H9 (cell line): ENCODE measurements at regions not wholly inside any gene's neighbourhood (a gene's known extent, or its start where the extent isn't known, plus 50 kb on each side); places are given as distances from the start of the nearest gene placed in this dataset.

Experiments used
- DNase-seq: peaks from one replicate; pipeline ENCODE4 v3.0.0-alpha.2; 2017
- H2AFZ ChIP-seq: one replicate; pipeline ENCODE4 v1.6.1; 2013; ENCODE audit warnings: mild to moderate bottlenecking, low read length, control low read depth, moderate library complexity
- H2AK5ac ChIP-seq: 2 replicates; pipeline ENCODE4 v1.6.1; 2013; ENCODE audit warnings: low read length, control low read depth, mixed read lengths; ENCODE audit not compliant: insufficient read length
- H2BK120ac ChIP-seq: one replicate; pipeline ENCODE4 v1.6.1; 2013; ENCODE audit warnings: low read depth, mild to moderate bottlenecking, low read length, control low read depth, inconsistent platforms; ENCODE audit not compliant: poor library complexity, severe bottlenecking
- H2BK12ac ChIP-seq: 2 replicates; pipeline ENCODE4 v1.6.1; 2013; ENCODE audit warnings: low read length, control low read depth, mixed read lengths, low read depth; ENCODE audit not compliant: insufficient read length
- H2BK15ac ChIP-seq: 2 replicates; pipeline ENCODE4 v1.6.1; 2013; ENCODE audit warnings: low read depth, low read length, control low read depth
- H2BK20ac ChIP-seq: one replicate; pipeline ENCODE4 v1.6.1; 2013; ENCODE audit warnings: low read depth, mild to moderate bottlenecking, low read length, control low read depth, inconsistent platforms; ENCODE audit not compliant: poor library complexity, severe bottlenecking
- H2BK5ac ChIP-seq: 2 replicates; pipeline ENCODE4 v1.6.1; 2013; ENCODE audit warnings: low read length, control low read depth, mixed read lengths; ENCODE audit not compliant: insufficient read length
- H3K14ac ChIP-seq: 2 replicates; pipeline ENCODE4 v1.6.1; 2013; ENCODE audit warnings: low read length, control low read depth; ENCODE audit not compliant: insufficient read depth
- H3K18ac ChIP-seq: 2 replicates; pipeline ENCODE4 v1.6.1; 2013; ENCODE audit warnings: low read depth, mild to moderate bottlenecking, mixed read lengths, low read length, control low read depth; ENCODE audit not compliant: insufficient read length
- H3K23ac ChIP-seq: 2 replicates; pipeline ENCODE4 v1.6.1; 2013; ENCODE audit warnings: low read length, control low read depth, mixed read lengths, low read depth; ENCODE audit not compliant: insufficient read length
- H3K23me2 ChIP-seq: 2 replicates; pipeline ENCODE4 v1.6.1; 2013; ENCODE audit warnings: low read depth, mild to moderate bottlenecking, mixed read lengths, low read length, control low read depth; ENCODE audit not compliant: insufficient read length, poor library complexity, severe bottlenecking
- H3K27ac ChIP-seq: 2 replicates; pipeline ENCODE4 v1.5.1; 2013; ENCODE audit warnings: low read length, control low read depth, mixed read lengths, low read depth; ENCODE audit not compliant: insufficient read length
- H3K27me3 ChIP-seq: 2 replicates; pipeline ENCODE4 v1.6.1; 2013; ENCODE audit warnings: low read length, control low read depth, inconsistent platforms; ENCODE audit not compliant: insufficient read depth
- H3K4ac ChIP-seq: 2 replicates; pipeline ENCODE4 v1.6.1; 2013; ENCODE audit warnings: low read depth, mild to moderate bottlenecking, control low read depth, inconsistent platforms, low read length, moderate library complexity
- H3K4me1 ChIP-seq: 2 replicates; pipeline ENCODE4 v1.6.1; 2013; ENCODE audit warnings: low read length, control low read depth, inconsistent platforms; ENCODE audit not compliant: insufficient read depth
- H3K4me2 ChIP-seq: 2 replicates; pipeline ENCODE4 v1.6.1; 2013; ENCODE audit warnings: low read length, control low read depth, mixed read lengths; ENCODE audit not compliant: insufficient read length, insufficient read depth
- H3K56ac ChIP-seq: 2 replicates; pipeline ENCODE4 v1.6.1; 2013; ENCODE audit warnings: low read depth, mild to moderate bottlenecking, mixed read lengths, low read length, control low read depth; ENCODE audit not compliant: insufficient read length
- H3K79me1 ChIP-seq: 2 replicates; pipeline ENCODE4 v1.6.1; 2013; ENCODE audit warnings: low read depth, mild to moderate bottlenecking, moderate library complexity, low read length, control low read depth, inconsistent platforms; ENCODE audit not compliant: insufficient read depth, poor library complexity, severe bottlenecking
- H3K79me2 ChIP-seq: 2 replicates; pipeline ENCODE4 v1.6.1; 2013; ENCODE audit warnings: low read length, control low read depth, inconsistent platforms; ENCODE audit not compliant: insufficient read depth
- H3K9ac ChIP-seq: 2 replicates; pipeline ENCODE4 v1.6.1; 2013; ENCODE audit warnings: low read length, control low read depth, mixed read lengths; ENCODE audit not compliant: insufficient read length; ENCODE audit errors: extremely low read depth
- H3K9me3 ChIP-seq: one replicate; pipeline ENCODE4 v1.6.1; 2013; ENCODE audit warnings: low read depth, low read length, inconsistent platforms; ENCODE audit not compliant: control insufficient read depth
- H3T11ph ChIP-seq: one replicate; pipeline ENCODE4 v1.6.1; 2013; ENCODE audit warnings: mild to moderate bottlenecking, low read length, control low read depth, inconsistent platforms
- H4K20me1 ChIP-seq: one replicate; pipeline ENCODE4 v1.6.1; 2013; ENCODE audit not compliant: control insufficient read depth, insufficient read length, insufficient read depth
- H4K5ac ChIP-seq: 2 replicates; pipeline ENCODE4 v1.6.1; 2013; ENCODE audit warnings: low read depth, mild to moderate bottlenecking, mixed read lengths, low read length, control low read depth; ENCODE audit not compliant: insufficient read length
- H4K8ac ChIP-seq: replicated peaks from 2 replicates; pipeline ENCODE4 v1.6.1; 2013; ENCODE audit warnings: low read length, control low read depth, mixed read lengths, low read depth; ENCODE audit not compliant: insufficient read length
- H4K91ac ChIP-seq: 2 replicates; pipeline ENCODE4 v1.6.1; 2013; ENCODE audit warnings: low read depth, mild to moderate bottlenecking, moderate library complexity, mixed read lengths, low read length, control low read depth; ENCODE audit not compliant: insufficient read length
- H3K27ac Mint-ChIP-seq, 3 experiments: 2 replicates in 2 of 3; 3 replicates in 1 of 3; pipeline ENCODE4 v1.8.0; 2020 to 2021; ENCODE audit warnings: mixed read lengths in 3 of 3, mild to moderate bottlenecking in 1 of 3, moderate library complexity in 1 of 3
- H3K27me3 Mint-ChIP-seq: 2 replicates; pipeline ENCODE4 v1.8.0; 2021; ENCODE audit warnings: low read depth, mild to moderate bottlenecking, moderate library complexity, mixed read lengths
- H3K36me3 Mint-ChIP-seq, 3 experiments: 2 replicates in 2 of 3; 3 replicates in 1 of 3; pipeline ENCODE4 v1.8.0; 2020 to 2021; ENCODE audit warnings: low read depth in 3 of 3, mixed read lengths in 3 of 3; ENCODE audit not compliant: insufficient read depth in 1 of 3
- H3K4me1 Mint-ChIP-seq, 2 experiments: 2 replicates each; pipeline ENCODE4 v1.8.0; 2020; ENCODE audit warnings: mixed read lengths in 2 of 2
- H3K4me3 Mint-ChIP-seq, 2 experiments: 2 replicates in 1 of 2; 3 replicates in 1 of 2; pipeline ENCODE4 v1.8.0; 2020 to 2021; ENCODE audit warnings: mild to moderate bottlenecking in 2 of 2, mixed read lengths in 2 of 2, moderate library complexity in 1 of 2
- H3K9me3 Mint-ChIP-seq, 2 experiments: 2 replicates in 1 of 2; 3 replicates in 1 of 2; pipeline ENCODE4 v1.8.0; 2020; ENCODE audit warnings: mild to moderate bottlenecking in 2 of 2, mixed read lengths in 2 of 2, moderate library complexity in 1 of 2
- WGBS: extraction: QIAGEN DNeasy Blood & Tissue Kit; methylation state at CpG from one replicate; pipeline ENCODE4 v1.1.7; 2013; ENCODE audit warnings: missing lambda C conversion rate, low lambda C conversion rate, mixed read lengths; ENCODE audit not compliant: insufficient read length; ENCODE audit errors: extremely low coverage; 5-methylcytosine and 5-hydroxymethylcytosine counted together
- TF ChIP-seq, protein P1 (sequence below): fragments of 200-600 bp; sonication (generic); conservative IDR thresholded peaks from 3 replicates; pipeline ENCODE4 v1.8.0; 2021; ENCODE audit warnings: antibody characterized with exemption, mild to moderate bottlenecking

DNA sequence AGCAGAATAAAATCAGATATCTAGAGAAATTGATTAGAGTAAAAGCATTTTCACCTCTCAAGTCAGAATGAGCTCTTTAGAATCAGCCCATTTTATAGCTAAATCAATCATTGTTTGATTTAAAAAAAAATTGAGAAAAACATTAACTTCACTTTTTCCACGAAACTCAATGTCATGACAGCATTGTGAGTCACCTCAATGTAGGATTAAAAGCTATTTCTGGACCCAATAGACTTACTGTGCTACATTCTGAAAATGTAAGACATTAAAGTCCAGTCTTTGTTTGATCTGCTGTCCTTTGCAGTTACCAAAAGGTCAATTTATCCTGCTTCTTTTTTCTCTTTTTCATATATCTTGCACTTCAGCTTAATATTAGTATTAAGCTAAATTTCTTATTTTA, 519.4 kb upstream of the ZNF337 start:
- H2AFZ ChIP-seq, result no peak overlapping the region

More for the DNA sequence above, 519.4 kb upstream of the ZNF337 start:
- H3K79me1 ChIP-seq, result no peaks in the 10 kb centered on the region
- no peak overlapping the region for H2BK120ac ChIP-seq
- Mint-ChIP-seq H3K4me3 (no peak overlapping the region), H3K27me3 (peaks cover 8% of the 10 kb centered on the region; the same call in 1 of the 2 replicates), H3K36me3 (no peaks in the 10 kb centered on the region), H3K9me3 (peaks cover 3% of the 10 kb centered on the region in 2 experiments; a peak in 1 of 5 replicates), H3K27ac (no peak overlapping the region), H3K4me1 (no peaks in the 10 kb centered on the region)
- H3K56ac ChIP-seq, result no peak overlapping the region
- H3K4me1 ChIP-seq, result no peaks in the 10 kb centered on the region
- TF ChIP-seq, protein P1, sequence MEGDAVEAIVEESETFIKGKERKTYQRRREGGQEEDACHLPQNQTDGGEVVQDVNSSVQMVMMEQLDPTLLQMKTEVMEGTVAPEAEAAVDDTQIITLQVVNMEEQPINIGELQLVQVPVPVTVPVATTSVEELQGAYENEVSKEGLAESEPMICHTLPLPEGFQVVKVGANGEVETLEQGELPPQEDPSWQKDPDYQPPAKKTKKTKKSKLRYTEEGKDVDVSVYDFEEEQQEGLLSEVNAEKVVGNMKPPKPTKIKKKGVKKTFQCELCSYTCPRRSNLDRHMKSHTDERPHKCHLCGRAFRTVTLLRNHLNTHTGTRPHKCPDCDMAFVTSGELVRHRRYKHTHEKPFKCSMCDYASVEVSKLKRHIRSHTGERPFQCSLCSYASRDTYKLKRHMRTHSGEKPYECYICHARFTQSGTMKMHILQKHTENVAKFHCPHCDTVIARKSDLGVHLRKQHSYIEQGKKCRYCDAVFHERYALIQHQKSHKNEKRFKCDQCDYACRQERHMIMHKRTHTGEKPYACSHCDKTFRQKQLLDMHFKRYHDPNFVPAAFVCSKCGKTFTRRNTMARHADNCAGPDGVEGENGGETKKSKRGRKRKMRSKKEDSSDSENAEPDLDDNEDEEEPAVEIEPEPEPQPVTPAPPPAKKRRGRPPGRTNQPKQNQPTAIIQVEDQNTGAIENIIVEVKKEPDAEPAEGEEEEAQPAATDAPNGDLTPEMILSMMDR, result no peak
- H4K5ac ChIP-seq, result no peak overlapping the region
- H2BK15ac ChIP-seq, result no peak overlapping the region
- H3K27ac ChIP-seq, result no peak overlapping the region
- H2BK12ac ChIP-seq, result no peak overlapping the region
- H4K91ac ChIP-seq, result no peak overlapping the region
- H2BK5ac ChIP-seq, result no peak overlapping the region
- H3K4ac ChIP-seq, result no peak overlapping the region
- H3K23ac ChIP-seq, result no peak overlapping the region
- H2BK20ac ChIP-seq, result no peak overlapping the region
- no CpG with 5 or more reads among the region's 1 CpG for WGBS
- H3K14ac ChIP-seq, result no peak overlapping the region
- no peak overlapping the region for H3K4me2 ChIP-seq
- no peak overlapping the region for H3K9ac ChIP-seq
- no peak for DNase-seq
- H3K79me2 ChIP-seq, result no peaks in the 10 kb centered on the region
- no peak overlapping the region for H3K18ac ChIP-seq
- H2AK5ac ChIP-seq, result no peak overlapping the region
- H4K8ac ChIP-seq, result no peak overlapping the region
- H3K23me2 ChIP-seq, result no peaks in the 10 kb centered on the region
- no peaks in the 10 kb centered on the region for H4K20me1 ChIP-seq
- peaks cover 4% of the 10 kb centered on the region for H3K9me3 ChIP-seq
- H3T11ph ChIP-seq, result no peak overlapping the region
- H3K27me3 ChIP-seq, result no peaks in the 10 kb centered on the region
